Ectodermal cell (in vitro differentiated cells): ENCODE measurements at regions not wholly inside any gene's neighbourhood (a gene's known extent, or its start where the extent isn't known, plus 50 kb on each side); places are given as distances from the start of the nearest gene placed in this dataset.
"Not testable (repeated sequence)": the region's sequence is repeated elsewhere in the genome, so short reads cannot be mapped to it uniquely, and the experiment has no call there.

Experiments
- H3K27ac ChIP-seq: 2 replicates; pipeline ENCODE4 v1.7.0; 2013; ENCODE audit warnings: mild to moderate bottlenecking, low read depth, low read length; ENCODE audit not compliant: insufficient read depth, poor library complexity, severe bottlenecking
- H3K27me3 ChIP-seq: 2 replicates; pipeline ENCODE4 v1.7.0; 2013; ENCODE audit warnings: mild to moderate bottlenecking, low read length; ENCODE audit not compliant: insufficient read depth, control insufficient read depth, poor library complexity, severe bottlenecking
- H3K36me3 ChIP-seq: one replicate; pipeline ENCODE4 v1.7.0; 2013; ENCODE audit warnings: low read length; ENCODE audit not compliant: control insufficient read depth, insufficient read depth
- H3K4me1 ChIP-seq: one replicate; pipeline ENCODE4 v1.7.0; 2013; ENCODE audit warnings: low read length; ENCODE audit not compliant: control insufficient read depth, insufficient read depth
- H3K4me3 ChIP-seq: 2 replicates; pipeline ENCODE4 v1.7.0; 2013; ENCODE audit warnings: low read depth, low read length, control low read depth; ENCODE audit not compliant: insufficient read depth
- H3K9me3 ChIP-seq: 2 replicates; pipeline ENCODE4 v1.7.0; 2013; ENCODE audit warnings: mild to moderate bottlenecking, low read length, moderate library complexity; ENCODE audit not compliant: control insufficient read depth
- WGBS, 2 experiments: methylation state at CpG; one replicate each; pipeline ENCODE4 v1.1.7; 2013; ENCODE audit warnings: missing lambda C conversion rate in 2 of 2; 5-methylcytosine and 5-hydroxymethylcytosine counted together

DNA sequence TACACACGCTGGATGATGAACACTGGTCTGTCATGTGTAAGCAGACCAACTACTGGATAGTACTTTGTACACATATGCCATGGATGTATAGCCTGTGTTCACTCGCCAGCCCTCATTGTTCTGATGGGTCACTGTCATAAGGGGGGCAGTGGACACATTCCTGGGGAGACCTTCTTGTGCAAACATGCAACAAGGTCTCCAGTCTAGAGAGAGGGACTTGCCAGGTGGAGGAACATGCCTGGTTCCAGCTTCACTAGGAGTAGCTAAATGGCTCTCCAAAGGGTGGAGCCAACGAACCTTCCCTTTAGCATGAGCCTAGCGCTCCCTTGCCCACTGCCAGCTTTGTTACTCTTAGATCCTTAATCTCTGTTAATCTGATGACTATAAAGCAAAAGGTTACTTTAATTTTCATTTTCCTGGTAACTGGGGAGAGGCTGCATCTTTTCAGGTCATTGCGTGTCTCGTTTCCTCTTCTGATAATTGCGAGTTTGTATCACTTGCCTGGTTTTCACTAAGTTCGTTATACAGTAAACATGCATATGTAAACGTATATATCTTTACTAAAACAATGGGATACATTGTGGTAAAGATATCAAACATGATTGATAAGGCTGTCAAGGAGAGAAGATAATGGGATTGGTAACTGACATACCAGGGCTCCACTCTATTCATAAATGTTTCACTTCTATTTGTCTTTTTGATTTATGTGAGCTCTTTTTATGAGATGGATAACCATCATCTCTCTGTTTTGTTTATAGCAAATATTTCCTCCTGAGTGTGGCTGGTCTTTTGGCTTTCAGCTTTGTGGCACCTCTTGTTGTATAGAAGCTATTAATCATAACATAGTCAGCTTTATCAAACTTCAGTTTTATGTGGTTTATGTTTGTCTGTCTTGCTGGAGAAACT is 235.2 kb upstream of the SGCG start:
- Histone ChIP-seq H3K27ac (no peak overlapping the region), H3K36me3 (no peaks in the 10 kb centered on the region), H3K4me3 (no peak overlapping the region), H3K27me3 (no peaks in the 10 kb centered on the region), H3K4me1 (no peaks in the 10 kb centered on the region), H3K9me3 (no peaks in the 10 kb centered on the region)
- 78 to 79% methylated on average over 6 to 7 of the region's 9 CpGs for WGBS, 2 experiments

DNA sequence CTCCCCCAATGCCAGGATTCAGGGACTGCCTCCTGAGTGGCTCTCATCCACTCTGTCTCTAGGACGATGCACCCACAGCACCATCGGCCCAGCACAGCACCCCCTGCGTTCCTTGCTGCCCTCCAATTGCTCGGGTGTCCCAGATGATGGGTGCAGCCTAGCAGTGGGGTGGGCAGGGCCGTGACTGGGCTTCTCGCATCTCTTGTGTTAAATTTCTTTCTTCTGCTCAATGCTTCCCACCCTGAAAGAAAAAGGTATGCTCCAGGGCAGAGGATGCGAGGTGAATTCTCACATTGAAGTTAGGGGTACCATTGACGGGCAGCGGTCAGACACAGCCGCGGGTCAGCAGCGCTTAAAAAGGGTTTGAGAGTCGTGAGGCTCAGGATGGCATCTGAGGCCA is 232.4 kb upstream of the SGCG start:
- Histone ChIP-seq H3K27me3 (no peaks in the 10 kb centered on the region), H3K36me3 (no peaks in the 10 kb centered on the region), H3K9me3 (no peaks in the 10 kb centered on the region), H3K4me1 (no peaks in the 10 kb centered on the region), H3K27ac (no peak overlapping the region), H3K4me3 (no peak overlapping the region)
- WGBS, 2 experiments = 87 to 91% methylated on average over 13 of the region's 13 CpGs

DNA sequence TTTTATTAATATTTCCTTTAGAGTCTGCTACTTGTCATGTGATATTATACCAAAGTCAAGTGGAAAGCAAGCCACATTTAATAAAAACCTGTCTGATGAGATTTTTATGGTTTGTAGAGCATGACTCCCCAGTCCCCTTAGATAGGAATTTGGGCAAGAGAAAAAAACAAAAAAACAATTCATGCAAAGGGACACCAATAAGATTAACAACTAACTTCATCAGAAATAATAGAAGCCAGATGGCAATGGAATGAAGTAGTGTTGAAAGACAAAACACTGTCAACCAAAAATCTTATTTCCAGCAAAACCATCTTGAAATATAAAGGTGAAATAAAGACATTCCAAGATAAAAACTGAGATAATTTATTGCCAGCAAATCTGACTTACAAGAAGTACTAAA is 228.8 kb upstream of the SGCG start:
- H3K27ac ChIP-seq, H3K9me3 ChIP-seq, H3K4me1 ChIP-seq, H3K4me3 ChIP-seq, H3K36me3 ChIP-seq, H3K27me3 ChIP-seq: not testable (repeated sequence)

DNA sequence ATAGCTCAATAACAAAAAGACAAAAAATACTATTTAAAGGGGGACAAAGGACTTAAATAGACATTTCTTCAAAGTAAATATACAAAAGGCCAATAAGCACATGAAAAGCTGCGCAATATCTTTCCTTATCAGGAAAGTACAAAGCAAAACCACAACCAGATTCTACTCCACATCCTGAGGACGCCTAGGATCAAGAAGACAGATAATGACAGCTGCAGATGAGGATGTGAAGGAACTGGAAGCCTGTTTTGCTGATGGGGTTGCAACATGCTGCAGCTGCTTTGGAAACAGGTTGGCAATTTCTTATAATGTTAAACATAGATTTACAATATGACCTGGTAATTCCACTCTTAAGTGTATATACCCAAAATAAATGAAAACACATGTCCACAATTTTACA is 225.6 kb upstream of the SGCG start:
- WGBS, 2 experiments = 89% methylated on average over 1 of the region's 2 CpGs; no CpG with 5 or more reads in 1 of the 2 experiments
- H3K36me3 ChIP-seq, H3K9me3 ChIP-seq, H3K27ac ChIP-seq, H3K4me3 ChIP-seq, H3K4me1 ChIP-seq, H3K27me3 ChIP-seq: not testable (repeated sequence)

DNA sequence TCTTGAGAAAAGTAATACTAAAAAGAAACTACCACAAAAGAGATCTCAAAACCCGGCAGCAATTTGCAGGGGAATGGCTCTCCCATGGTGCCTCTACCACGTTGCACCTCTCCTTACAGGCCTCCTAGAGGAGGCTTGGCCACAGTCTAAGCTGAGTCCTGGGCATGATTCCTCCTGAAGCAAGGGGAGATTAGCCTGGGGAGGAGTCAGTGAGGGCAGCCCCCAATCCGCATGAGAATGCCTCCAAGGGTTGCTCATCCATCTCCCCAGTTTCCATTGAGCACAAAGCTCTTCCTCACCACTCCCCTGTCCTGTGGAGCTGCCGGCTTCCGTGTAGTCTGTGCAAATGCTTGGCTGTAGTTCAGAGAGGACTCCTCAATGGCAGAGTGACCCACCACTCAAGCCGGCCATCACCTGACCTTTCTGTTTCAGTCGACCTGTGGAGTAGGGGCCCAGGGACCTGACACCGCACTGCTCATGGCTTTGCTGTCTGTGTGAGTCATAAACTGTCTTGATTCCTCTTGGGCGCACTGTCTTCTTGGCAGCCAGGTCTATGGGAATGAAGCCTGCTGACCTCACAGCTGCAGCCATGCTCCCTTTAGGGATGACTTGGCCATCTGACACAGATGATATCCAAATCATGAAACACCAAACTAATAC is 224.2 kb upstream of the SGCG start:
- H3K4me3 ChIP-seq, H3K9me3 ChIP-seq, H3K27me3 ChIP-seq, H3K27ac ChIP-seq, H3K4me1 ChIP-seq, H3K36me3 ChIP-seq: not testable (repeated sequence)
- WGBS, 2 experiments = 70% methylated on average over 9 of the region's 9 CpGs

DNA sequence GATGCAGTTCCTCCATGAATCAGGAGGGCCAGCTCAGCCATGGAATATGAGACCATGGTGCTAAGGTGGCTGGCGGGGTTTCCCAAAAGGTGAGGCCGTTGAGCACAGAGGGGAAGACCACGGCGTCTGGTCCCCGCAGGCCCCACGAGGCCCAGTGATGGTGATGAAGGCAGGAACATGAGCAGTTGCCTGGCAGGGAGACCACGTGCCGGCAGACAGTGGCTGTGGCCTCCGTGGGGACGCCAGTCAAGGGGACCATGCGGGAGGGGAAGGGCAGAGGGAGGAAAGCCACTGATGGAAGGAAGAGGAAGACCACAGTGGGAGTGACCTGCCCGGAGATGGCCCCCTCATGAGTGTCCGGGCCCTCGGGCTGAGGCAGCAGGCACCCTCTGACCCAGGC is 220.9 kb upstream of the SGCG start:
- H3K4me1 ChIP-seq, H3K27me3 ChIP-seq, H3K36me3 ChIP-seq, H3K4me3 ChIP-seq, H3K27ac ChIP-seq, H3K9me3 ChIP-seq: not testable (repeated sequence)
- 94 to 98% methylated on average over 13 to 14 of the region's 14 CpGs for WGBS, 2 experiments

DNA sequence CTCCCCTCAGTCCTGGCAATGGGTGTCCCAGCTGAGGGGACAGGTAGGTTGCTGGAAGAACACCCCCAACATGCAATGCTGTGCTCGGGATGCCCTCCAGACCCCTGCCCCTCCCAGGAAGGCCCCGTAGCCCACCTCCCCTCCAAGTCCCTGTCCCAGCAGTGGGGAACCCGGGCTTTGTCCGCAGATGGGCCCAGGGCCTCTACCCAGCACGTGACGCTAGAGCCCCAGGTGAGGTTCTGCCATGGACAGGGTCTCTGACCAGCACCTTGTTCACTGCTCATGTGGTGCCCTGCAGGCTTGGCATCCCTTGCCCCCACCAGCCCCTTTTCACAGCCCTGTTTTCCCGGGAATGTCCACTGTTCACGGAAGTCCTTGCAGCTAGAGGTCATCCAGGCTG is 220.0 kb upstream of the SGCG start:
- Histone ChIP-seq H3K27ac (no peak overlapping the region), H3K4me3 (no peak overlapping the region), H3K36me3 (no peaks in the 10 kb centered on the region), H3K27me3 (no peaks in the 10 kb centered on the region), H3K4me1 (no peaks in the 10 kb centered on the region), H3K9me3 (no peaks in the 10 kb centered on the region)
- WGBS, 2 experiments = 92 to 95% methylated on average over 8 of the region's 8 CpGs

DNA sequence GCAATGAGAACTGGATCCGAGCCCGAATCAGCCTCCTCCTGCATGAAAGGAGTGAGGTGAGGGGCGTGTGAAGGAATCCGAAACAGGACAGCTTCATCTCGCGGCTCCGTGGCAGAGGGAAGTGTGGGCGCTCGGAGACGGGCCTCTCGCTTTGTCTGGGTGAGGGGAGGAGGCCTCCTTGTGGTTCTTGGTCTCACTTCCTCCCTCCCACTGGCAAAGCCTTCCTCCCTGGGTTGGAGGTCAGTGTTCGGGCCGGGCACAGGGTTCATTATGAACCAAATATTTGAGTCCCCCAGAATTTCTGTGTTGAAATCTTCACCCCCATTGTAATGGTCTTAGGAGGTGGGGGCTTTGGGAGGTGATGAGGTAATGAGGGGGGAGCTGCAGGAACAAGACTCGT is 219.4 kb upstream of the SGCG start:
- H3K9me3 ChIP-seq, H3K4me3 ChIP-seq, H3K27me3 ChIP-seq, H3K4me1 ChIP-seq, H3K27ac ChIP-seq, H3K36me3 ChIP-seq: not testable (repeated sequence)
- 97 to 98% methylated on average over 6 to 7 of the region's 14 CpGs for WGBS, 2 experiments

DNA sequence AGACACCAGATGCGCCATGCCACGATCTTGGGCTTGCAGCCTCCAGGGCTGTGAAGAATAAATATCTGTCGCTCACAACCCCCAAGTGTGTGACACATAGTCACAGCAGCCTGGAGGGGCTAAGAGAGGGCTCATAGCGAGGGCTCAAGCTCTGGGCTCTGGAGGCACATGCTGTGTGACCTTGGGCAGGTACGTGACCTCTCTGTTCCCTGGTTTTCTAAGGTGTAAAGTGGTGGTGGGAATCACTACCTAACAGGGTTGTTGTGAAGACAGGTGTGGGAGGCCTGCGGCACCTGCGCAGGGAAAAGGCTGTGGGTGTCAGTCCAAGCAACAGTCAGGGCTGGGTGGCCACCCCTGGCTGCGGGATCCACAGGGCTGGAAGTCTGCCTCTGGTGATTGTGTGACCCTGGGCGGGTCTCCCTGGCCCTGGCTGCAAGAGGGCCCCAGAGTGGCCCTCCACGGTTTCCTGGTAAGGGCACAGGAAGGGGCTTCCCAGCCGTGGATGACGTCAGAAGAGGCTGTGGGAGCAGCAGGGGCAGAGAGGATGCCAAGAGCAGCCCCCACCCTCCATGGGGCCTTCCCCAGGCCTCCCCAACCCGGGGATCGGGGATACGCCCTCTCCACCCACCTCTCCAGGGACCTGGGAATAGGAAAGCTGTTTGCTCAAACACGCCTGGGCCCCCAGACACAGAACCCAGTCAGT is 218.8 kb upstream of the SGCG start:
- no peak overlapping the region for H3K4me3 ChIP-seq
- no peaks in the 10 kb centered on the region for H3K27me3 ChIP-seq
- H3K9me3 ChIP-seq = no peaks in the 10 kb centered on the region
- no peaks in the 10 kb centered on the region for H3K36me3 ChIP-seq
- no peak overlapping the region for H3K27ac ChIP-seq
- 90% methylated on average over 16 of the region's 16 CpGs for WGBS, 2 experiments
- no peaks in the 10 kb centered on the region for H3K4me1 ChIP-seq

DNA sequence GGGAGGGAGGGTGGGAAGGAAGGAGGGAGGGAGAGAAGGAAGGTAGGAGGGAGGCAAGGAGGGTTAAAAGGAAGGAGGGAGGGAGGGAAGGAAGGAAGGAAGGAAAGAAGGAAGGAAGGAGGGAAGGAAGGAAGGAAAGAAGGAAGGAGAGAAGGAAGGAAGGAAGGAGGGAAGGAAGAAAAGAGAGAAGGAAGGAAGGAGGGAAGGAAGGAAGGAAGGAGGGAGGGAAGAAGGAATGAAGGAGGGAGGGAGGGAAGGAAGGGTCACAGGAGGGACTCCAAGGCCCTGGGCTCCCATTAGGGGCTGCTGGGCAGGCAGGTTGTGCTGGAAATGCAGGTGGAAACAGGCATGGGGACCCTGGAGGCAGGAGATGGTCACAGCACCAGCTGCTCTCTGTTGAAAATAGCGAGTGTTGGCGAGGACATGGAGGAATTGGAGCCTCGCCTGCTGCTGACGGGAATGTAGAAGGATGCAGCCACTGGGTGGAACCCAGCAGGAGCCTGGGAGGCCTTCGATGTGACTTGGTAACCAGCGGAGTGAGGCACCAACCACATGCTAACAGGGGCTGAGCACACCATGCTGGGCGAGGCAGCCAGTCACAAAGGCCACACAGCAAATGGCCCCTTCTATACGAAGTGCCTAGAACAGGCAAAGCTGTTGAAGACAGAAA is 217.3 kb upstream of the SGCG start:
- H3K9me3 ChIP-seq, H3K36me3 ChIP-seq, H3K4me1 ChIP-seq, H3K27me3 ChIP-seq, H3K27ac ChIP-seq, H3K4me3 ChIP-seq: not testable (repeated sequence)
- 83 to 87% methylated on average over 8 of the region's 8 CpGs for WGBS, 2 experiments
